VCaP (cell line): ENCODE measurements at regions not wholly inside any gene's neighbourhood (a gene's known extent, or its start where the extent isn't known, plus 50 kb on each side); places are given as distances from the start of the nearest gene placed in this dataset.

Experiments used
- H3K27ac ChIP-seq: fragments of 450-650 bp; 2 replicates; pipeline ENCODE4 v1.5.1; 2017
- CTCF ChIP-seq: fragments of 450-650 bp; conservative IDR thresholded peaks from 2 replicates; pipeline ENCODE4 v1.5.1; 2017; ENCODE audit warnings: mild to moderate bottlenecking, moderate library complexity

GRCh38 chr17:14474591-14474990, 173.7 kb downstream of the HS3ST3B1 start:
- TF ChIP-seq CTCF, result no peak
- no peak overlapping the region for H3K27ac ChIP-seq

DNA sequence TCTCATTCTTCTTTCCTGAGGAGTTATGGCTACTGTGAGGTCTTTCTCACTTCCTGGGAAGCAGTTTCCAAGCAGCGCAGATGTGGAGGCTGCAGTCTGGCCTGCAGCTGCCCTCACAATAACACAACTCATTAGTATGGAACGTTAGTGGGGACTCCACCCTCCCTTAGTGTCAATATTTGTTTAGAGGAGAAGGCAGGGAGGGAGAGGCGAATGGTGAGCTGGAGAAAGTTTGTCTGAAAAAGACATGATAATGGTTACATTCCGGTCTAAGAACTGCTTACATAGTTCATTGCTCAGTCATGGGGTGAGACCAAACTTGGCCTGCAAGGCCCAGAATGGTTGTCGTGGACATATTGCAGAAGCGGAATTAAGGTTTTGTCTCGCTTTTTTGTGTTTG, 170.2 kb downstream of the HS3ST3B1 start:
- H3K27ac ChIP-seq, result no peak overlapping the region

DNA sequence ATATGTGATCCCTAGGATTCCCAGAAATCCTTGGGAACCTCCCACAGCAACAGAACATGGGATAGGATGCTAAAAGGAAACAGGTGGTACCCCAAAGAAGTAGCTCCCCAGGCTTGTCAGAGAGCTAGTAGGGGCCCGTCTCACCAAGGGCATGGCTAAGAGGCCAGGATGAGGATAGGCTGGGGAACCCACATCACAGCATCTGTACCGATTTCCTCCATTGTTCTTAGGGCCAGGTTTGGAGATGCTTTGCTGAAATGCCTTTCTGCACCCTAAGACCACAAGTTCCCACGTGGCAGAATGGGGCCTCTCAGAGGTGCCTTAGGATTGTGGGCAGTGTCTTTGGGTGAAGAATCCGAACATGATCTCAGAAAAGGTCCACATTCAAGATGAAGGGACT, 169.5 kb downstream of the HS3ST3B1 start:
- no peak for TF ChIP-seq CTCF

More for the DNA sequence above, 170.2 kb downstream of the HS3ST3B1 start:
- no peak for TF ChIP-seq CTCF

DNA sequence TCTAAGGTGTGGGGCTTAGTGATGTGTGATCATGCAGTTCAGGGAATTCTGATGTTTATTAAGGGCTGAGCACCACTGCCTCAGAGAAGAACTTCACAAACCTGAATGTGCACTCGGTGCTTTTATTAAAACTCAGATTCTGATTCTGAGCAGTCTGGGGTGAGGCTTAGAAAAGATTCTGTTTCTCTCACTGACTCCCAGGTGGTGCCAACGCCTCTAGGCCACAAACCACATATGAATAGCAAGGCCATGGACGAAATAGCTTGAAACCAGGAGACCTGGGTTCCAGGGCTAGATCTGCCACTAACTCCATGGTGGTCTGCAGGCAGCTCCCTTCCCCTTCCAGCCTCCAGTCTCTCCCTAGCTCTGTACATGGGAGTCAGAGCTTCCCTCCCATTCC, 169.1 kb downstream of the HS3ST3B1 start:
- TF ChIP-seq CTCF, result no peak
- H3K27ac ChIP-seq, result no peak overlapping the region

More for the DNA sequence above, 169.5 kb downstream of the HS3ST3B1 start:
- no peak overlapping the region for H3K27ac ChIP-seq

- H3K27ac ChIP-seq, result no peak overlapping the region
- no peak for TF ChIP-seq CTCF
Measured at GRCh38 chr17:14468858-14469257, 168.0 kb downstream of the HS3ST3B1 start.

DNA sequence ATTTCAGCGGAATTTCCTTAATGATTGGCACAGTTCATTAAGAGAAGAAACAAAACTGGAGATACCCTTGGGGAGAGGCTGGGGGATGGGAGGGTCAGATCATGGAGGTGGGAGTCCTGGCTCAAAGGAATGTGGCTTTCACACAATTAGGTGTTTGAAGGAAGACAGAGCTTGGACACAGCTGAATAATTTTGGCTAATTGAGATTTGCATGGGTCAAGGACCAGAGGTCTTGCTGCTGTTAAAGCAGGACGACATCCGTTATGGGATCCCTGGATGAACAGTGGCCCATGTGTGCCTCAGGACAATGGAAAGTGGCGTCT, 160.3 kb downstream of the HS3ST3B1 start:
- TF ChIP-seq CTCF, result no peak
- no peak overlapping the region for H3K27ac ChIP-seq

DNA sequence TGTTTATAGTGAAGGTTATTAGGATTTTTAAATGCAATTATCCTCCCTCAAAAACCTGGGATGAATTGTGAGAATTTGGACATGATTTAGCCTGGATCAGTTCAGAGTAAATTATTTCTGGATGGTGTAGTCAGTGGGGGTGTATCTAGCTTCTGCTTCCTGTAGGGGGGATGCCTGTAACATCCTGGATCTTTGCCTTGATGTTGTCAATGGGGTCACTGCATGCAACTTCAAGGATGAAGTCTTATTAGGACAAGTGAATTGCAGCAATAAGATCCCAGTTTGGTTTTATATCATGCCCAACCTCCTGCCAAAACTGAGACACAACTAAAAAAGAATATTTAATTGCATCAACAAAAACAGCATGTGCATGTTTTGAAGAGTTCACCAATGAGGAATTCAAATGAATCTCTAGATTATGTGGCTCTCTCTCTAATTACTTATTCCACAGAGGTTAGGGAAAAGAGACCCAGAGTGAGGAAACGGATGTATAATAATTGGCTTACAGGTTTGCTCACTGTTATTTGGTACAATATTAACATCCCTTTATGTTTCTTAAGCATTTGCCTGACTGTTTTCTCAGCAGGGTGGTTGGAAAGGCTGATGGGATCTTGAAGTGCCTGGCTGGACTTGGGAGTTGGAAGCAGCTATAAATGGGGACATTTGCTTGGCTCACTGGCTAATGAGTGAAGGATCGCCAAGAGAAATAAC, 159.8 kb downstream of the HS3ST3B1 start:
- TF ChIP-seq CTCF, result no peak
- H3K27ac ChIP-seq, result no peak overlapping the region
